ENCODE measurements at regions not wholly inside any gene's neighbourhood (a gene's known extent, or its start where the extent isn't known, plus 50 kb on each side); places are given as distances from the start of the nearest gene placed in this dataset.

DNA sequence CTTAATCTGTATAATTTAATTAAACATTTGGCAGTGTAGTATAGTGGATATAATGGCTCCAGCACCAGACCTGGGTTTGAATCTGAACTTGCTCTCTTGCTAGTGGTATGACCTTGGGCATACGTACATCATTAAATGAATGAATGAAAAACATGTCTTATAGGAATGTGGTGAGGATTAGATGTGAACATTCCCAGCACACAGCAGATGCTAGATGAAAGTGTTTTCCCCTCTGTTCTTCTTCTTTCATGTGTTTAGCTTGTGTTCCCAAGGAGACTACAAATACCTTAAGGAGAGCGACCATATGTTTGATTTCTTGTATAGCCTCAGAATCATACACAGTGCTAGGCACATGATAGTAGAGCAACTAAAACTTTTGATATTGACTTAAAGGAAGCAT is 56.5 kb downstream of the CT47B1 start:
- TF ChIP-seq ZNF600 (tag by site-specific recombination; IDR thresholded peaks at IDR 0.05) (no peak), ZXDB (tag by site-specific recombination; IDR thresholded peaks at IDR 0.05) (no peak), OVOL3 (tag by site-specific recombination; IDR thresholded peaks at IDR 0.05) (no peak), ZNF529 (tag by site-specific recombination; IDR thresholded peaks at IDR 0.05; ENCODE audit: insufficient replicate concordance) (no peak), ZNF37A (tag by site-specific recombination; IDR thresholded peaks at IDR 0.05) (no peak), MZF1 (tag by site-specific recombination; IDR thresholded peaks at IDR 0.05; ENCODE audit: borderline replicate concordance) (no peak), ZSCAN16 (tag by site-specific recombination; IDR thresholded peaks at IDR 0.05) (no peak), ZNF19 (tag by site-specific recombination; IDR thresholded peaks at IDR 0.05; ENCODE audit: low read depth) (no peak), ZNF558 (tag by site-specific recombination; IDR thresholded peaks at IDR 0.05) (no peak), ZNF670 (tag by site-specific recombination; IDR thresholded peaks at IDR 0.05; ENCODE audit: low read depth) (no peak), ZSCAN30 (tag by site-specific recombination; IDR thresholded peaks at IDR 0.05) (no peak)
- TF ChIP-seq, protein P1, sequence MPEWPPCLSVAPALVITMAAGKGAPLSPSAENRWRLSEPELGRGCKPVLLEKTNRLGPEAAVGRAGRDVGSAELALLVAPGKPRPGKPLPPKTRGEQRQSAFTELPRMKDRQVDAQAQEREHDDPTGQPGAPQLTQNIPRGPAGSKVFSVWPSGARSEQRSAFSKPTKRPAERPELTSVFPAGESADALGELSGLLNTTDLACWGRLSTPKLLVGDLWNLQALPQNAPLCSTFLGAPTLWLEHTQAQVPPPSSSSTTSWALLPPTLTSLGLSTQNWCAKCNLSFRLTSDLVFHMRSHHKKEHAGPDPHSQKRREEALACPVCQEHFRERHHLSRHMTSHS (tag by site-specific recombination; IDR thresholded peaks at IDR 0.05) = no peak
- TF ChIP-seq, protein P2, sequence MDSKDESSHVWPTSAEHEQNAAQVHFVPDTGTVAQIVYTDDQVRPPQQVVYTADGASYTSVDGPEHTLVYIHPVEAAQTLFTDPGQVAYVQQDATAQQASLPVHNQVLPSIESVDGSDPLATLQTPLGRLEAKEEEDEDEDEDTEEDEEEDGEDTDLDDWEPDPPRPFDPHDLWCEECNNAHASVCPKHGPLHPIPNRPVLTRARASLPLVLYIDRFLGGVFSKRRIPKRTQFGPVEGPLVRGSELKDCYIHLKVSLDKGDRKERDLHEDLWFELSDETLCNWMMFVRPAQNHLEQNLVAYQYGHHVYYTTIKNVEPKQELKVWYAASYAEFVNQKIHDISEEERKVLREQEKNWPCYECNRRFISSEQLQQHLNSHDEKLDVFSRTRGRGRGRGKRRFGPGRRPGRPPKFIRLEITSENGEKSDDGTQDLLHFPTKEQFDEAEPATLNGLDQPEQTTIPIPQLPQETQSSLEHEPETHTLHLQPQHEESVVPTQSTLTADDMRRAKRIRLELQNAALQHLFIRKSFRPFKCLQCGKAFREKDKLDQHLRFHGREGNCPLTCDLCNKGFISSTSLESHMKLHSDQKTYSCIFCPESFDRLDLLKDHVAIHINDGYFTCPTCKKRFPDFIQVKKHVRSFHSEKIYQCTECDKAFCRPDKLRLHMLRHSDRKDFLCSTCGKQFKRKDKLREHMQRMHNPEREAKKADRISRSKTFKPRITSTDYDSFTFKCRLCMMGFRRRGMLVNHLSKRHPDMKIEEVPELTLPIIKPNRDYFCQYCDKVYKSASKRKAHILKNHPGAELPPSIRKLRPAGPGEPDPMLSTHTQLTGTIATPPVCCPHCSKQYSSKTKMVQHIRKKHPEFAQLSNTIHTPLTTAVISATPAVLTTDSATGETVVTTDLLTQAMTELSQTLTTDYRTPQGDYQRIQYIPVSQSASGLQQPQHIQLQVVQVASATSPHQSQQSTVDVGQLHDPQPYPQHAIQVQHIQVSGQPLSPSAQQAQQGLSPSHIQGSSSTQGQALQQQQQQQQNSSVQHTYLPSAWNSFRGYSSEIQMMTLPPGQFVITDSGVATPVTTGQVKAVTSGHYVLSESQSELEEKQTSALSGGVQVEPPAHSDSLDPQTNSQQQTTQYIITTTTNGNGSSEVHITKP (tag by site-specific recombination; IDR thresholded peaks at IDR 0.05) = no peak
- TF ChIP-seq, protein P3, sequence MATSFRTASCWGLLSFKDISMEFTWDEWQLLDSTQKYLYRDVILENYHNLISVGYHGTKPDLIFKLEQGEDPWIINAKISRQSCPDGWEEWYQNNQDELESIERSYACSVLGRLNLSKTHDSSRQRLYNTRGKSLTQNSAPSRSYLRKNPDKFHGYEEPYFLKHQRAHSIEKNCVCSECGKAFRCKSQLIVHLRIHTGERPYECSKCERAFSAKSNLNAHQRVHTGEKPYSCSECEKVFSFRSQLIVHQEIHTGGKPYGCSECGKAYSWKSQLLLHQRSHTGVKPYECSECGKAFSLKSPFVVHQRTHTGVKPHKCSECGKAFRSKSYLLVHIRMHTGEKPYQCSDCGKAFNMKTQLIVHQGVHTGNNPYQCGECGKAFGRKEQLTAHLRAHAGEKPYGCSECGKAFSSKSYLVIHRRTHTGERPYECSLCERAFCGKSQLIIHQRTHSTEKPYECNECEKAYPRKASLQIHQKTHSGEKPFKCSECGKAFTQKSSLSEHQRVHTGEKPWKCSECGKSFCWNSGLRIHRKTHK (tag by site-specific recombination; IDR thresholded peaks at IDR 0.05) = no peak
- TF ChIP-seq, protein P4, sequence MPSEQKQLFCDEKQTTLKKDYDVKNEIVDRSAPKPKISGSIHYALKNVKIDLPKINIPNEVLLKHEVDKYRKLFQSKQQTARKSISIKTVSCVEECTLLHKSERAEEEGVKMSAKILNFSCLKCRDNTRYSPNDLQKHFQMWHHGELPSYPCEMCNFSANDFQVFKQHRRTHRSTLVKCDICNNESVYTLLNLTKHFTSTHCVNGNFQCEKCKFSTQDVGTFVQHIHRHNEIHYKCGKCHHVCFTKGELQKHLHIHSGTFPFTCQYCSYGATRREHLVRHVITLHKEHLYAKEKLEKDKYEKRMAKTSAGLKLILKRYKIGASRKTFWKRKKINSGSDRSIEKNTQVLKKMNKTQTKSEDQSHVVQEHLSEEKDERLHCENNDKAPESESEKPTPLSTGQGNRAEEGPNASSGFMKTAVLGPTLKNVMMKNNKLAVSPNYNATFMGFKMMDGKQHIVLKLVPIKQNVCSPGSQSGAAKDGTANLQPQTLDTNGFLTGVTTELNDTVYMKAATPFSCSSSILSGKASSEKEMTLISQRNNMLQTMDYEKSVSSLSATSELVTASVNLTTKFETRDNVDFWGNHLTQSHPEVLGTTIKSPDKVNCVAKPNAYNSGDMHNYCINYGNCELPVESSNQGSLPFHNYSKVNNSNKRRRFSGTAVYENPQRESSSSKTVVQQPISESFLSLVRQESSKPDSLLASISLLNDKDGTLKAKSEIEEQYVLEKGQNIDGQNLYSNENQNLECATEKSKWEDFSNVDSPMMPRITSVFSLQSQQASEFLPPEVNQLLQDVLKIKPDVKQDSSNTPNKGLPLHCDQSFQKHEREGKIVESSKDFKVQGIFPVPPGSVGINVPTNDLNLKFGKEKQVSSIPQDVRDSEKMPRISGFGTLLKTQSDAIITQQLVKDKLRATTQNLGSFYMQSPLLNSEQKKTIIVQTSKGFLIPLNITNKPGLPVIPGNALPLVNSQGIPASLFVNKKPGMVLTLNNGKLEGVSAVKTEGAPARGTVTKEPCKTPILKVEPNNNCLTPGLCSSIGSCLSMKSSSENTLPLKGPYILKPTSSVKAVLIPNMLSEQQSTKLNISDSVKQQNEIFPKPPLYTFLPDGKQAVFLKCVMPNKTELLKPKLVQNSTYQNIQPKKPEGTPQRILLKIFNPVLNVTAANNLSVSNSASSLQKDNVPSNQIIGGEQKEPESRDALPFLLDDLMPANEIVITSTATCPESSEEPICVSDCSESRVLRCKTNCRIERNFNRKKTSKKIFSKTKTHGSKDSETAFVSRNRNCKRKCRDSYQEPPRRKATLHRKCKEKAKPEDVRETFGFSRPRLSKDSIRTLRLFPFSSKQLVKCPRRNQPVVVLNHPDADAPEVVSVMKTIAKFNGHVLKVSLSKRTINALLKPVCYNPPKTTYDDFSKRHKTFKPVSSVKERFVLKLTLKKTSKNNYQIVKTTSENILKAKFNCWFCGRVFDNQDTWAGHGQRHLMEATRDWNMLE (tag by site-specific recombination; conservative IDR thresholded peaks at IDR 0.05; ENCODE audit: low read depth) = no peak
- TF ChIP-seq, protein P5, sequence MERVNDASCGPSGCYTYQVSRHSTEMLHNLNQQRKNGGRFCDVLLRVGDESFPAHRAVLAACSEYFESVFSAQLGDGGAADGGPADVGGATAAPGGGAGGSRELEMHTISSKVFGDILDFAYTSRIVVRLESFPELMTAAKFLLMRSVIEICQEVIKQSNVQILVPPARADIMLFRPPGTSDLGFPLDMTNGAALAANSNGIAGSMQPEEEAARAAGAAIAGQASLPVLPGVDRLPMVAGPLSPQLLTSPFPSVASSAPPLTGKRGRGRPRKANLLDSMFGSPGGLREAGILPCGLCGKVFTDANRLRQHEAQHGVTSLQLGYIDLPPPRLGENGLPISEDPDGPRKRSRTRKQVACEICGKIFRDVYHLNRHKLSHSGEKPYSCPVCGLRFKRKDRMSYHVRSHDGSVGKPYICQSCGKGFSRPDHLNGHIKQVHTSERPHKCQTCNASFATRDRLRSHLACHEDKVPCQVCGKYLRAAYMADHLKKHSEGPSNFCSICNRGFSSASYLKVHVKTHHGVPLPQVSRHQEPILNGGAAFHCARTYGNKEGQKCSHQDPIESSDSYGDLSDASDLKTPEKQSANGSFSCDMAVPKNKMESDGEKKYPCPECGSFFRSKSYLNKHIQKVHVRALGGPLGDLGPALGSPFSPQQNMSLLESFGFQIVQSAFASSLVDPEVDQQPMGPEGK (tag by site-specific recombination; IDR thresholded peaks at IDR 0.05) = no peak
- Histone ChIP-seq H3K27ac (ENCODE audit: extremely low read depth, low read depth, low read length) (no peak overlapping the region), H3K36me3 (ENCODE audit: control insufficient read depth in 2 of 2, insufficient read depth in 1 of 2, low read length in 2 of 2) (no peaks in the 10 kb centered on the region), H3K9me3 (ENCODE audit: control insufficient read depth, insufficient read depth, low read depth, low read length) (no peaks in the 10 kb centered on the region), H3K4me1 (ENCODE audit: control insufficient read depth, insufficient read depth, low read length) (no peaks in the 10 kb centered on the region), H3K4me3 (ENCODE audit: low read depth, low read length) (no peak overlapping the region)
- ChIA-PET CTCF (no interaction called here), POLR2A (no interaction called here)

All from HEK293 (cell line).